ENCODE measurements at regions not wholly inside any gene's neighbourhood (a gene's known extent, or its start where the extent isn't known, plus 50 kb on each side); places are given as distances from the start of the nearest gene placed in this dataset.

DNA sequence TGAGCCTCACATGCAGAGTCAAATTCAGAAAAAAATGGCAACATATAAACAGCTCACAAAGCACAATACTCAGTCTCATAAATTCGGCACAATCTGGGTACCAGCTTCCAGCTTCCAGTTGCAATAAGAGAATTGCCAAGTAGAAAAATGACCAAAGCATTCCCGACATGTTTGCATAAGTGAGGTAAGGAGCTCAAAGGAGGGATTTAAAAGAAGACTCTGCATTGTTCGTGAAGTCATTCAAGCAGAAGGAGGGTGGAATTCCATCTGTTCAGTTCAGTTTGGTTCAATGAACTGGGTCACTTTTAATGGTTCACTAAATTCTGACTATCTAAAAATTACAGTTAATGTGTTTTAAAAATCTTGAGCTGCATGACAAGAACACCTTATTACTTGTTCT, 106.7 kb upstream of the KLHL14 start:
- TF ChIP-seq, protein P1, sequence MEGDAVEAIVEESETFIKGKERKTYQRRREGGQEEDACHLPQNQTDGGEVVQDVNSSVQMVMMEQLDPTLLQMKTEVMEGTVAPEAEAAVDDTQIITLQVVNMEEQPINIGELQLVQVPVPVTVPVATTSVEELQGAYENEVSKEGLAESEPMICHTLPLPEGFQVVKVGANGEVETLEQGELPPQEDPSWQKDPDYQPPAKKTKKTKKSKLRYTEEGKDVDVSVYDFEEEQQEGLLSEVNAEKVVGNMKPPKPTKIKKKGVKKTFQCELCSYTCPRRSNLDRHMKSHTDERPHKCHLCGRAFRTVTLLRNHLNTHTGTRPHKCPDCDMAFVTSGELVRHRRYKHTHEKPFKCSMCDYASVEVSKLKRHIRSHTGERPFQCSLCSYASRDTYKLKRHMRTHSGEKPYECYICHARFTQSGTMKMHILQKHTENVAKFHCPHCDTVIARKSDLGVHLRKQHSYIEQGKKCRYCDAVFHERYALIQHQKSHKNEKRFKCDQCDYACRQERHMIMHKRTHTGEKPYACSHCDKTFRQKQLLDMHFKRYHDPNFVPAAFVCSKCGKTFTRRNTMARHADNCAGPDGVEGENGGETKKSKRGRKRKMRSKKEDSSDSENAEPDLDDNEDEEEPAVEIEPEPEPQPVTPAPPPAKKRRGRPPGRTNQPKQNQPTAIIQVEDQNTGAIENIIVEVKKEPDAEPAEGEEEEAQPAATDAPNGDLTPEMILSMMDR (IDR thresholded peaks at IDR 0.05; ENCODE audit: low read depth, low read length): no peak
- TF ChIP-seq EZH2phosphoT487 (IDR thresholded peaks at IDR 0.05; ENCODE audit: low read depth): no peak

Data from OCI-LY3 (cell line).